Hematopoietic multipotent progenitor cell treated with erythropoietin and hydrocortisone succinate and interleukin-3 and kit ligand, for 17 days (in vitro differentiated cells): ENCODE measurements at regions not wholly inside any gene's neighbourhood (a gene's known extent, or its start where the extent isn't known, plus 50 kb on each side); places are given as distances from the start of the nearest gene placed in this dataset.

ENCODE experiments used
- DNase-seq: peaks from one replicate; pipeline ENCODE4 v3.0.0-alpha.2; 2015; ENCODE audit warnings: low spot score

DNA sequence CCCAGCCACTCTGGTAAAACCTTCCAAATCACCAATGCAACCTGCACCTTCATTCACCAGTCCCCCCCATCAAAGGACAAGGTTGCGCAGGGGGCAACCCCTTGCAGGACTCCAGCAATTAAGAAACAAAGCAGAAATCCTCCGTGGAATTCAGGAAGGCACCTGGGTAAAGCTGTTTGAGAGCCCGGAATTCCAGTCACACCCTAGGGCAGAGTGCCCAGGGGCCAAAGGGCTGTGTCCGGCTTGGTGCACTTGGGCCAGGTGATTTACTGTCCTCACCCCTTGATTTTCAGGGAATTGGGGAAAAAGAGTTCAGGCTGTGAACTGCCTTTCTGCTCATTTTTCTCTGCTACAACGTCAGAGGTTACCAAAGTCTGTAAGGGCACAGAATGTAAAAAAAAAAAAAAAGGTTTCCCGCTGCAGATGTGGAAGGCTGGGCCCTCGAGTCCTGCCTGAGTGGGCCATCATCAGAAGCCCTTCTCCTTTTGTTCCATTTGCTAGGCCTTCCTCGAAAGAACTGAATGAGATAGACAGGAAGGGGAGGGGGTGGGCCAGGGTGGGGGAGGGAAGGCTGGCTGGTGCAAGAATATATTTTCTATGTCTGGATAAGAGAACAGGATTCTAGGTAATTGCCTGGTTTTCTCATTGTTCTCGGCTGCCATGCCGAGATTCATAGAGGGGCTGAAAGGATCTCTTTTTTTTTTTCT lies 266.5 kb upstream of the PSMD7 start:
- no peak for DNase-seq

DNA sequence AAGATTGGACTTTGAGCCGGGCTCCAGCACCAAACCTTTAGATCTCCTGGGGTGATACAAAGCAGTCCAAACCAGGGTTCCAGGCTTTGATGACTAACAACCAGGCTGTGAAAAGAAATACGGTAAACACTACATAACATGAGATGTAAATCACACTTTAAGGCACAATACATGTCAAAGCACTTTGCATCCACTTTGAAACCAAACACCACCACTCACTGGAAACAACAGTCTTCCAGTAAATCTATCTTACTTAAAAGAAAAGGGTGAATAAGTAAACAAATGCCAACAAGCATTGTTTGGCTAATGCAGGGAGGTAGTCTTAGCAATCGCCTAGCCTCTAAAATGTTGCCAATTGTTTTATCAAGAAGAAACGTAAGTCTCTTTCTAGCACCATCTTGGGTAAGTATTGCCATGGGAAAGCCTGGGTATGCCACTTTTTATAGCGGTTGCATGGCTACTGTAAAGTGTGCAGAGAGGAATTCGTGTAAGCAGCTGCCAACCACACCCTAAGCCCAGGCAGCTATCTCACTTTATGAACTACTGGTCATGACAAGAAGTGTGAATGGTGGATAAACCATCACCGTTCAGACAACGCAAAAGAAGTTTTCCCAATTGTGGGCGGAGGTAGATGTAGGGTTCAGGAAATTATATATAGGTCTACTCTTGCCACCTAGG lies 267.4 kb upstream of the PSMD7 start:
- DNase-seq, result no peak

DNA sequence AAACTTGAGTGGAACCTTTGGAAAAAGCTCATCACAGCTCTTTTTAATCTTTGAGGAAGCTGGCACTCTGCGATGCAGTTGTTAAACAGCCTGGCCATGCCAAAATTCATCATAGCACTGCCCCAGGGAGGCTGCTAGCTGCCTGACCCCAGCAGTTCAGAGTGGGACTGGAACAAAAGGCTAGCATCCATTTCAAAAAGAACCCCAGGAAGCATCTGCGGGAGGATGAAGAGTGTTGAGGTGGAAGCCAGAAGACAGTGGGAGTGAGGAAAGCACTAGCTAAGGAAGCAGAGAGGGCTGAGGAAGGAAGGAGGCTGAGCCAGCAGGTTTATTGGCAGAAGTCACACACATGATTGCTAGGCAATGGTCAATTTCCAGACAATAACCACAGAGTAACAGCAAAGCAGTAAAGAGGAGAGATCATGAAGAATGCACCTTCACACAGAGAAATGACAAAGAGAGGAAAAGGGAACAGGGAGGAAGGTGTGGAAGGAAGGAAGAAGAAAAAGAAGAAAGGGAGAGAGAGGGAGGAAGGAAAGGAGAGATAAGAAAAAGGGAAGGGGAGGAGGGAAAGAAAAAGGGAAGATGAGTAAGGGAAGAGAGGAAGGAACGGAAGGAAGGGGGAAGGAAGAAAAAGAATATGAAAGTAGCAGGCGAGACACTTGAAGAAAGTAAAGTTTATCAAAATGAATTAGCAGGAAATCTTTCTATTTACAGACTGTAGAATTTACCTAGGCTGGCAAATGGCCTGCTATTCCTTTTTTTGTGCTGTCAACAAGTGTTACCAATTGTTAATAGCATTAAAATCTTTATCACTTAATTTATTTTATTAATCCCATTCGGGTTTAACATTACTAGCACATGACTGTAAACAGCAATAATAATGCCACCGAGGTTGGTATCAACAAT lies 270.0 kb upstream of the PSMD7 start:
- no peak for DNase-seq

DNA sequence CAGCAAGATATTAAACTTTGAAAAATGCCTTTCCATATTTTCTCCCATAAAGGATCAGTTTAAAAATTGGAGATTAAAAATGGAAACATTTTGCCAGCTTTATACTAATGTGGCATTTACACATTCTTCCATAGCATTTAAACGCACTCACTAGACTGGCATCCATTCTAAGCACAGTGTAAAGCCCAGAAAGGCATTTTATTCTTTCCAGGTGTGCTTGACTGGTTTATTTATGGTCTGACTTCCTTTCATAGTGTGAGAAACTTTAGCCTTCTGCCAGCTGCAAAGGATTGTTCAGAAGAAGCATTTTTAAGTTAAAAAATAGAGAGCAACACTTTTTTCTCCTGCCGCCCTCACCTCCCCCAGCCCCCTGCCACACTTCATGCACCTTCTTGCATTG lies 271.7 kb upstream of the PSMD7 start:
- DNase-seq, result no peak

DNA sequence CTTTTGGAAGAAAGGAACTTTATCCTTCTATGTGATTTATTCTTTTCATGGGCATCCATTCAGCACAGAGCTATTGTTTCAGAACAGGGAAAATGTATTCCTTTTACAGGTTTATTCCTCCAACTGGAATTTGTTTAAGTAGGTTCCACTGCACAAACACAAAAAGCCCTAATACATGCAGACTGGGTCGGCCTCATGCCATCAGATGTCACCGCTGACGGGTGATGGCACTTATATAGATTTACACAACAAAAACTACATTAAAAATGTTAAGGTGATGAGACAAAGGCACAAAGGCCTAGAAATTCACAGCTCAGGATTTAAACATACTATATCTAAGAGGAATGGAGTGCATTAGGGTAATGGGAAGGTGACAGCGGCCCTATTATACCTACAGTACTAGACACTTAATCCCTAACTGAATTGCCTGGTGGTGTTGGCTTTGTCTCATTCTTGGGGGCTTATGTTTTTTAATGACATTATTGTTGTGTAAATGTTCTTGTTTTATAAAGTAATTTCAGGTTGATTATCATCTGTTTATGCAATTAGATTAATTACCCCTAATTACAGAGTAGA lies 276.4 kb upstream of the PSMD7 start:
- DNase-seq, result no peak

DNA sequence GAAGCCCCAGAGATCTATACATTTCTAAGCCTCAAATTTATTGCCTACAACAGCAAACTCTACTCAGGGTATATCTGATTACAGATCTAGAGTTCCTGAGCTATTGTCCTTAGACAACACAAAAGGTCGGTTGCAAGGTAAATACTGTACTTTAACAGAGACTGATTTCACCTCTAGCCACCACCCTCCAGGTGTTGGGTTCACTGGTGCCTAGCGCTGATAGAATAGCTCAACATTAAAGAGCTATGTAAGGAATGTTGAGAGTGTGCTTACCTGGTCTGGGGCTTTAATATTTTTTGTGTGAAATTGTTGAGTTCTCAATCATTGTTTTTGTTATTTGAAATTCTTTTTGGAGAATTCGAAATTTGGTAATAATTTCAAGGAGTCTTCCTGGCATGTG lies 277.0 kb upstream of the PSMD7 start:
- DNase-seq, result no peak

DNA sequence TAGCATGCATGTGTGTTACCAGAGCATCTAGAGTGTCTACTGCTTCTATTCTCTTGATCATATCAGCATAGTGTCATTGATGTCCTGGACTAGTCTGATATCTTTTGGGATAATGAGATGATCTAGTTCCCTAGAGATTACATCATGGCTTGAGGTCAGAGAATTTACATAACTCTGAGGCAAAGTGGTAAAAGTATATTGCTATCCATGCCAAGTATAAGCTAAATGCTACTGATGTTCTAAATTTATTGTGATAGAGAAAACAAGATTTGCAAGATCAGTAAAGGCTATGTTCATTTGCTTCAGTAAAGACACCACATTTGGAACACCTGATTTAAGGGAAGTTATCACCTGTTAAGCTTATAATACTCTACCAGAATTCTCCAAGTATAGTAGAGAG lies 280.7 kb upstream of the PSMD7 start:
- DNase-seq, result no peak

DNA sequence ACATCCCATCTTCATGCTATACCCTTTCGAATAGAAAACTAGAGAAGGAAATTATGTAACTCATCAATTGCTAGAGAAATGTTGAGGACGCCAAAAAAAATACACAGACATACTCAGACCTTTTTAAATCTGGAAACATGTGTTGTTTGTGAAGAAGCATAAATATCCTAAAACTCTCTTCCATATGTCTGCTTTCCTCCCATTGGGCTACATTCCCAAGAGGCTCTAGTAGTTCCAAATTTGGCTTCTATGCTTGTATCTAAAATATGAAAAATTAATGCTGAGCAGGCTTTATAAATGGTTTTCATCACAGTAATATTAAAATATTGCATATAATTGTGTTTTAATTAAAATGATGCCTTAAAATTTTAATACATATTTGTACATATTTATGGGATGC lies 297.9 kb upstream of the PSMD7 start:
- DNase-seq, result no peak

DNA sequence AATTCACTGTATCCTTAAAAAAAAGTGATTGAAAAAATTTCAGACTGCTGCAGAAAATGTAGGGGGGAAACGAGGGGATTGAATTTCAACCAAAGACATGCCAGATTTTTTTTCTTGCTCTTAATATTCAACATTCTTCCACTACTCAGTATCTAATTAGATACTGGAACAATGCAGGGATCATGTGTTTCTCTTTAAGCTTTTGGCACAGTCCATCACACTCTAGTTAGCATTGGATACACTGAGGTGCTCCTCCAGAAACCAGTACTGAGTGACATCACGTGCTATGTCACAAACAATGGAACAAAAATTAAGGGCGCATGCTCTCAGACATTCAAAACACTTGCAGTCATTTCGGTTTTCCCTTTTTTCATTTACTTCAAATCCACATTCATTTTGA lies 298.6 kb upstream of the PSMD7 start:
- DNase-seq, result no peak

DNA sequence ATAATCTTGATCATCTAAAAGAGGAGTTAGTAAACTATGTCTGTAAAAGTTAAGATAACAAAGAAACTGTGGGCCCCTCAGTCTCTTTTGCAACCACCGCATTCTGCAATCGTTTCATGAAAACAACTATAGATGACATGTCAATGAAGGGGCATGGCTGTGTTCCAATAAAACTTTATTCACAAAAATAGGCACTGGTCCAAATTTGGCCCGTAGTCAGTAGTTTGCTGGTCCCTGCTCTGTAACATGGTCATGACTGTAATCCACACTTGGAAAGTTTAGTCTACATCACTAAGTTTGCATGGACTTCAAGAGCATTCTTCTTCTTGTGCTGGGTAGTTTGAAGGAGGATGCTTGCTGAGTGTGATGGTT lies 299.3 kb upstream of the PSMD7 start:
- no peak for DNase-seq

DNA sequence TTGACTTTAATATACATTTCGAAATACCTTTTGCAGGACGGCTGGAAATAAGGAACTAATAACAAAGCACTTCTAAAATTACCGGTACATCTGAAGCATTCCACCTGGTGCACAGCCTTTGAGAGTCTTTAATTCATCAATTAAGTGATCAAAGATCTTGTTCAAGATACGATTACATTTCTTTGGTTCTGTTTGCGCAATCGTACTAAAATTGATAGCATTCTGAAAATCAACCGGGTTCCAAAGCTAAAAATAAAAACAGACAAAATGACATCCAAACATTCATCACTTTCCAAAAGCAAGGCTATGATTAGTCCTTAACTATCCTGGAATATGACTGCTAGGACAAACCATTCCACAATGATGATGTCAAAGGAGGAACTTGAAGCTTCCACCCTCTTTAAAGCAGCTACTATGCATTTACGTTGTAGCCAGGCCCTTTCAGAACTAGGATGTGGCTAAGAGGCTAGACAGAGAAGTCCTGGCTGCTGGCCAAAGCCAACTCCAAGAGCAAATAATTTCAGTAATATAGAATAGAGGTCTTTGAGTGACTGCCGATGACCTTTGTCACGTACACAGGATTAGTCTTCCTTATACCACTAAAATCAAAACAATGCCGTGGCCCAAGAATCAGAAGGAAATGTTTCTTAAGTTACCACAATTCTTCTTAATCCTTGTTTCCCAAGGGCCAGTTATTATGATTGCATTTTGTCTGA lies 299.8 kb upstream of the PSMD7 start:
- no peak for DNase-seq

DNA sequence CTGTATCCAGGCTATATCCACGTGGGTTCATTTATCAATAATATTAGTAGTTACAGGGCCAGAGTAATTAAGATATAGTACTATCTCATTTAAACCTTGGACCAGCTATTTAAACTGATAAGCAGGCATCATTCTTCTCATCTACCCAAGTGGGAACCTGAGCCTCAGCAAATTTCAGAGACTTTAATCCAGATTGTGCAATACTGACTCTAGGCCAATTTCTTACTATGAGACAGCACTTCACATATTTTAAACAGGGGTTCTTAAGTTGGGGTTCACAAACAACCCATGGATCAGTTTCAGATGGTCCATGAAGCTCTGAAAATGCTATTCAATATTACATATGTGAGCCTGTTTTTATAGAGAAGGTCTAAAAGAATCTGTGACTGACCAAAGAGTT lies 302.7 kb upstream of the PSMD7 start:
- DNase-seq, result no peak

DNA sequence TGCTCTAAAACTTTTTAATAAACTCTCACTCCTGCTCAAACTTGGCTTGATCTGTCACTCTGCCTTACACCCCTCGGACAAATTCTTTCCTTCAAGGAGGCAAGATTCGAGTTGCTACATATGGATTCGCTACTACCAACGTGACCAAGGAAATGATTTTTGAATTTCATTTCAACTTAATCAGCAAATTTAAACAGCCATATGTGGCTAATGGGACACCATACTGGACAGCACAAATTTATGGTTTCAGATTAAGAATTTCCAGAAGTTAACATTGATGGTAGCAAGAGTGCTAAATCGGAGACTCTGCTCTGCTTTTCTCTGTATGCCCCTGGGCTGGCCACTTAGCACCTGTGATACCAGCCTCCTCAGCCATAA lies 318.2 kb upstream of the PSMD7 start:
- no peak for DNase-seq

DNA sequence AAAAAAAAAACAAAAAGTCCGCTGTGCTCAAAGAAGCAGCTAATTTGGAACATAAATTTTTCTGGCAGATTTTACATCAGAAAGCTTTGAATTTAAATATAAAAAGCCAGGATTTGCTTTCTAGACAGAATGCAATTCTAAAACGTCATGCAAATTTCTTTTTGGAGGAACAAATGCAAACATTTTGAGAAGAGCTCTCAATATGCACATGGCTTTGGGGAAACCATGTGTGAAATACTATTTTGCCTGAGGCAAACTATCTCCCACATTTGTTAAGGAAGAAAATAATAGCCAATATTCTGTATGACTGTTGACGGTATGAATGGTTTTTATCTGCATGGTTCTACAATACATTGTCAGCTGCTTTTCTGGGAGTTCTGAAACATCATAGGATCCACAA lies 320.0 kb upstream of the PSMD7 start:
- DNase-seq, result no peak

DNA sequence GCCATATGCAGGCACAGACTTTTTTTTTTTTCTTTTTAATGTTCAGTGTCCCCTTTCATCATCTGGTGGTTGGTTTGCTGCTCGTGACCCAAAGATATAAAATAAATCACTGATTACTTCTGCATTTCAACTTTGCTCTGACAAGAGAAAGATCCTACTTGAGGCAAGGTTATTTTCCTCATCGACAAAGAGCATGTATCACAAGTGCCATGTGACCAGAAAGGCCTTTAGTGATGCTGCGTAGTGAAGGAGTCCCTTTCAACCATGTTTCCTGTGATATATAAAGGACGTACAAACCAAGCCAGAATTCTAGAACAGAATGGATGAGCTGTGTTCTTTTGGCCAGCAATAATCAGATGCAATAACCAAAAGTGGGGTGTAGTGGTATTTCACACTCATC lies 323.4 kb upstream of the PSMD7 start:
- no peak for DNase-seq

DNA sequence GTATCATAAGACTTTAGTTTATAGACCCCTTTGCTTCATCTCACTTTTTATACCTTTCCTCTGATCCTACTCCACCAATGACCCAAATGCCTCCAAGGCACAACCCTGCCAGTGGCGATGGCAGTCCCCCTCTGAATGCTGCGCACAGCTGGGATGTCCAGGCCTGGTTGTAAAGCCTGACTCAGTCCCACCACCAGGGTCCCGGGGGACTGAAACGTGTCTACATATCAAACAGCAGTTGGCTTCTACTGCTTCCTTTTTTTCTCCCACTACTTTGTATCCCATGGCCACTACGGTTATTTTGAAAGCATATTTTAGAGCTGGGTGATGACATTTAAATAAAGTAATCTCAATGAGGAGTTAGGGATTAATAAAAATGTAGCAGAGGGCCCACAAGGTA lies 329.8 kb upstream of the PSMD7 start:
- no peak for DNase-seq

DNA sequence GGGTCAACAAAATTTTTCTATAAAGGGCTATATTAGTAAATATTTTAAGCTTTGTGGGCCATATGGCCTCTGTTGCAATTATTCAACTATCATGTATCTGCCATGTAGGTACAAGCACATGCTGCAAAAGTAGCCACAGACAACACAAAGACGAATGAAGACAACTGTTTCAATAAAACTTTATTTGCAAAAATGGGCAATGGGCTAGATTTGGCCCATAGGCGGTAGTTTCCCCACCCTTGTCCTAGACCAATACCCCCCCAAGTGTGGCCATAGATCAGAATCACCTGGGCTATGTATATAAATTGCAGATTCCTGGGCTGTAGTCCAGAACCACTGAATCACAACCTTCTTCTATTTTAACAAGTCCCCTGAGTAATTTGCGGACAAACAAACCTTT lies 331.0 kb upstream of the PSMD7 start:
- no peak for DNase-seq

DNA sequence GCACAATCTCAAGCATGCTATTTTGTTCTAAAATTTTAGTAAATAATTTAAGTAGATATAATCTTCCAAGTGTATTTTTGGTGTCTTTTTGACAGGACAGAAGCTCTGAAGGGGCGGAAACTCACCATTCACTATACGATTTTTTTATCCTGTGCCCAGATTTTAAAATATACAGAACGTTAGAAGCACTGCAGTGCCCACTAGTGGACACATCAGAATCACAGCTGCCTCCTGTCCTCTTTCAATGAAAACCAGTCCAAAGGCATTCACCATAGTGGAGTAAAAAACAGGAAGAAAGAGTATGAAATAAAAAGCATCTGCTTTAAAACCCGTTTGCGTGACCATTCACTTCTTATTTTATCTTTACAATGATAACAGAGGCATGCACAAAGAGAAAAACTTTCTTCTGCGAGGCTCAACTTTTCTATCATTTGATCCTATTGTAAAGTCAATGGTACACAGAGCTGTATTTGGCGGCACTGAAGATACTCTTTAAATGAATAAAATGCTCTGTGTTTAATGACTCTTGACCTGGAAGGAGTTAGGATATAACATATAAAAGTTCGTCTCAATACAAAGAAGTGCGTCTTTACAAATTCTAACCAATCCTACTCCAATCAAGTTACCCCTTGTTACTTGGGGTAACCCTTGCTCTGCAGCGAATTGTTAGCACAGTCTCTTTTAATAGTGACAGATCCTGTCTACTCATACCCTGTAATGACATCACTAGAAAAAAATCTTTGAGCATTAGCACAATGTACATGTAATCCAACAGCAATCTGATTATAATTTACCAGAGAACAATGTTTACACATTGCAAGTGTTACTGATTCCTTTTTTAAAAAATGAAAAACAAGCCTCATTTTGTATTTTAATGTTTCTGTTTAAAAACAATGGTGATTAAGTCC lies 339.8 kb upstream of the PSMD7 start:
- DNase-seq, result peak; percentile 6

DNA sequence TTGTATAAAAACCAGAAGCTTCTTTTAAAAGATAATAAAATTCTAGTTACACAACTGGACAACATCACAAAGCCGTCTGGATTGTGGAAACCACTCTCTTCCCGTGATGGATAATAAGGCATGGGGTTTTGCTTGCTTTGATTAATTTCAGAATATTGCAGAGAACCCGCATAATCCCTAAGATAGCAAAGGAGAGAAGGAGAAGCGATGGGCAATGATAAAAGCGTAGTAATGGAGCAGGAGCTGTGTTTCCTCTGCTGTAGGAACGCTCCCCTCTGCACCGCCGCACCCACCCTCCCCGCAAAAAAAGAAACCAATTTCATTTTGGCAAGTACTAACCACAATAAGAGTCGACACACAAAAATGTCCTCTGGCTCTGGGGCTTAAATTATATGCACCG lies 340.9 kb upstream of the PSMD7 start:
- no peak for DNase-seq

DNA sequence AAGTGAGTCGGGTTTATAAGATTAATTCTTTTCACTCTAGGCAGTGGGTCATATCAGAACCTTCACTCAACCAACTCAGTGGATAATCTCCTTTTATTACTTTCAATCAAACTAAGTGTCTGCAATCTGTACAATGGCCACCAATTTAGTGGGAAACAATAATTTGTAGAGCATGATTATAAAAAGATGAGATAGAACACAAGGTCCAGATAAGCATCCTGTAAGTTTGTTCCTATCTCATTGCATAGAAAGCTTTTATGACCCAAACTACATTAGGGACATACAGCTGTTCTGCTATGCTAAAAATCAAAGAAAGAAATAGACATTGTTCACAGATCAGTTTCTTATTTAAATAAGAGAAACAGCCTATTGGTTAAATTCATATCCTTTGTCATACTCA lies 341.4 kb upstream of the PSMD7 start:
- DNase-seq, result no peak

DNA sequence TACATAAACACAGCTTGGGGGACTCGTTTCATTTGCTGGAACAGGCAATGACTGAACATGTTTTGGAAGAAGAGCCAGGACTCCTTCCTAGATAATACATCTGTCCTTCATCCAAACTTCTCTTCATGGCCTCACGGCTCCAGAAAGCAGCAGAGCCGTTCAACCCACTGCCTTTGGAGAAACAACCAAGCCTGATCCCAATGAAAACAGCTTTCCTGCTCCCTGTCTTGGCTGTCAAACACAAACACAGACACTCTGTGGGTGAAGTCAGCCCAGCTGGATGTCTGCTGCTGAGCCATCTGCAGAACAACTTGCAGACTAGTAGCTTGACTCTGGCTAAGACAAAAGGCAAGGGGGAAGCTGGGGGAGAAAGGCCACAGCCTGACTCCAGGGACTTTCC lies 345.1 kb upstream of the PSMD7 start:
- no peak for DNase-seq
